ENCODE measurements at regions not wholly inside any gene's neighbourhood (a gene's known extent, or its start where the extent isn't known, plus 50 kb on each side); places are given as distances from the start of the nearest gene placed in this dataset.

DNA sequence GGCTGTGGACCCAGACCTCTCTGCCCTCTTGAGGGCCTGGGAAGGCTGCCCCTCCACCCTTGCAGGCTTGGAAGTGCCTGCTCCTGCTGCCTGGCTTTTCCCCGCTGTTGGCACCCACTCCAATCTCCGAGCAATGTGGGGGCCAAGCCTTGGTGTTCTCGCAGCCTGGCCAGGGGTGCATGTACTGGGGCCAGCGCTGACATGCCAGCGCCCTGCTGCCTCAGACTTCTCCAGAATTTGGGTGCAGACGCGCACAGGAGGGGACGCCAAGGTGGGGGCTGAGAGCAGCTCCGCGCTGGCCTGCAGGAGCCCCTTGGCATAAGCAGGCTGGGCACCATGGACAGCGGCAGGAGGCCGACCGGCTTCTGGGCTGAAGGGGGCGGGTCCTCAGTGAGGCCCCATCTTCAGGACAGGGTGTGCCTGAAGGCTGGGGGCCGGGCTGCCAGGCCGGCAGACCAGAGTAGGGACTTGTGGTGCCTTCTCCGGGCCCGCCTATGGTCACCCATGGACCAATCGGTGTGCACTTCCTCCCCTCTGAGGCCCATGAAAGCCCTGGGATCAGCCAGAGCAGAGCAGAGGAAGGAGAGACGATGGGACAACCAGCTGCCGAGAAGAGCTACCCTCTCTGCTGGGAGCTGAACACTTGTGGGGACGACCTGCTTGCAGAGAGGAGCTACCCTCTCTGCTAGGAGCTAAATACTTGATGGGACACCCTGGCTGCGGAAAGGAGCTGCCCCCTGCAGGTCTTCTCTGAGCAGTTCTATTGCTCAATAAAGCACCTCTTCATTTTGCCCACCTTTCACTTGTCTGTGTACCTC lies 118.3 kb downstream of the DNAAF6 start (continued):
- TF ChIP-seq TEAD4 (IDR thresholded peaks at IDR 0.05; ENCODE audit: low read depth, low read length) (no peak), SIRT6 (IDR thresholded peaks at IDR 0.05; ENCODE audit: low read length) (no peak), SIN3A (conservative IDR thresholded peaks at IDR 0.05 in 1 of 2, IDR thresholded peaks at IDR 0.05 in 1 of 2; ENCODE audit: low read depth in 1 of 2, low read length in 2 of 2) (peak in 1 of 2 experiments; percentile 83; a peak in 2 of 4 replicates), RAD21 (IDR thresholded peaks at IDR 0.05 in 1 of 2, conservative IDR thresholded peaks at IDR 0.05 in 1 of 2; ENCODE audit: low read depth in 2 of 2, low read length in 2 of 2) (peak; percentile 52 to 53), POLR2AphosphoS5 (IDR thresholded peaks at IDR 0.05; ENCODE audit: low read depth, low read length) (no peak), KDM4A (IDR thresholded peaks at IDR 0.05; ENCODE audit: low read depth, low read length, severe bottlenecking) (peak; percentile 43), TBP (IDR thresholded peaks at IDR 0.05; ENCODE audit: low read depth, low read length) (peak; percentile 48; the same call in 1 of the 2 replicates), HDAC2 (IDR thresholded peaks at IDR 0.05; ENCODE audit: borderline replicate concordance in 1 of 2, low read depth in 2 of 2, low read length in 2 of 2) (no peak)

All from H1 (cell line).